ENCODE measurements at regions not wholly inside any gene's neighbourhood (a gene's known extent, or its start where the extent isn't known, plus 50 kb on each side); places are given as distances from the start of the nearest gene placed in this dataset.

DNA sequence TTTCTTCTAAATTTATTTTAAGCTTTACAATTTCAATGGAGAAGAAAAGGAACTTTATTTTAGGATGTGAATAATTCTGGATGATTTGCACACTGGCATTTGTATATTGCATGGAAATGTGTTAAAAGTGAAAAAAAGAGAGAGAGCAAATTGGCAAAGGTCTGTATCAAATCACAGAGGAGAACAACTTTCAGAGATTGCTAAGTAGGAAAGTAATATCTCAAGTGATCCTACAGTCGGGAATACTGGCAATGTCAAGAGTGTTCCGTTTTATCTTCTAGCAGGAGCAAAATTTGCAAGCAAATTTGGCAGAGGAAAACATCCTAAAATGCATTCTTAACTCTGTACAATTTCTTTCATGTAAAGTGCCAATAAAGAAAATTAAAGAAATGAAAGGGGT is 97.1 kb upstream of the TMC3 start:
- TF ChIP-seq, protein P1, sequence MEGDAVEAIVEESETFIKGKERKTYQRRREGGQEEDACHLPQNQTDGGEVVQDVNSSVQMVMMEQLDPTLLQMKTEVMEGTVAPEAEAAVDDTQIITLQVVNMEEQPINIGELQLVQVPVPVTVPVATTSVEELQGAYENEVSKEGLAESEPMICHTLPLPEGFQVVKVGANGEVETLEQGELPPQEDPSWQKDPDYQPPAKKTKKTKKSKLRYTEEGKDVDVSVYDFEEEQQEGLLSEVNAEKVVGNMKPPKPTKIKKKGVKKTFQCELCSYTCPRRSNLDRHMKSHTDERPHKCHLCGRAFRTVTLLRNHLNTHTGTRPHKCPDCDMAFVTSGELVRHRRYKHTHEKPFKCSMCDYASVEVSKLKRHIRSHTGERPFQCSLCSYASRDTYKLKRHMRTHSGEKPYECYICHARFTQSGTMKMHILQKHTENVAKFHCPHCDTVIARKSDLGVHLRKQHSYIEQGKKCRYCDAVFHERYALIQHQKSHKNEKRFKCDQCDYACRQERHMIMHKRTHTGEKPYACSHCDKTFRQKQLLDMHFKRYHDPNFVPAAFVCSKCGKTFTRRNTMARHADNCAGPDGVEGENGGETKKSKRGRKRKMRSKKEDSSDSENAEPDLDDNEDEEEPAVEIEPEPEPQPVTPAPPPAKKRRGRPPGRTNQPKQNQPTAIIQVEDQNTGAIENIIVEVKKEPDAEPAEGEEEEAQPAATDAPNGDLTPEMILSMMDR (conservative IDR thresholded peaks at IDR 0.05) = no peak
- TF ChIP-seq ZFX (IDR thresholded peaks at IDR 0.05) = no peak
- no peak overlapping the region for H3K27ac ChIP-seq

DNA sequence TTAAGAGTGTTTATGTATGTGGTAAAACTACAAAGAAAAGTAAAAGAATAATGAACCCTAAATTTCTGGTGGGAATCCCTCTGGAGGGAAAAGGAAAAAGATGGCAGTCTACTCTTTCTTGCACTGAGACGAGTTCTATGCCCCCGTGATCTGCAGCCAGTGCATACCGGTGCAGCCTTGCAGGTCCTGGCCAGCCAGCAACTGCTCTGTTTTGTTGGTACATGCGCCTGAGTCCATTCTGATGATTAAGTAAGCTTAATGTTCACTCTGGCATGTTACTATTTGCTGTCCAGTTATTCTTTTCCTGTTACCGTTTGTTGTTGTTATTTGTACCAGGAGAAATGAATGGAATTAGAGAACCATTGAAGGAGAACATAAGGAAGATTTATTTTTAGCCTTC is 95.1 kb upstream of the TMC3 start:
- TF ChIP-seq ZFX (IDR thresholded peaks at IDR 0.05) = no peak
- TF ChIP-seq, protein P1 (conservative IDR thresholded peaks at IDR 0.05) = no peak
- no peak overlapping the region for H3K27ac ChIP-seq

DNA sequence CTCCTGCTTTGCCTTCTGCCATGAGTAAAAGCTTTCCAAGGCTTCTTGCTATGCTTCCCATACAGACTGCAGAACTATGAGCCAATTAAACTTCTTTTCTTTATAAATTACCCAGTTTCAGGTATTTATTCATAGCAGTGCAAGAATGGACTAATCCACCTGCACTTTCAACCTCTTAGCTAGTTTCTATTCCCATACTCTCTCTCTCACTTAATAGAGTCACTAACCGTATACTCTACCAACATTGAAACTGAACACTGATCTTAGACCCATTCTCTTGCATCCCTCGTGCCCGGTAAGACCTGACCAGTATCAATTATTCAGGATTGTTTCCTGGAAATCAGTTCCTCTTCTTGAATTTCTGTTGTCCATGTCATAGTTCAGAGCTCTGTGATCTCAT is 92.7 kb upstream of the TMC3 start:
- TF ChIP-seq, protein P1 (conservative IDR thresholded peaks at IDR 0.05) = no peak
- no peak for TF ChIP-seq ZFX (IDR thresholded peaks at IDR 0.05)
- no peak overlapping the region for H3K27ac ChIP-seq

DNA sequence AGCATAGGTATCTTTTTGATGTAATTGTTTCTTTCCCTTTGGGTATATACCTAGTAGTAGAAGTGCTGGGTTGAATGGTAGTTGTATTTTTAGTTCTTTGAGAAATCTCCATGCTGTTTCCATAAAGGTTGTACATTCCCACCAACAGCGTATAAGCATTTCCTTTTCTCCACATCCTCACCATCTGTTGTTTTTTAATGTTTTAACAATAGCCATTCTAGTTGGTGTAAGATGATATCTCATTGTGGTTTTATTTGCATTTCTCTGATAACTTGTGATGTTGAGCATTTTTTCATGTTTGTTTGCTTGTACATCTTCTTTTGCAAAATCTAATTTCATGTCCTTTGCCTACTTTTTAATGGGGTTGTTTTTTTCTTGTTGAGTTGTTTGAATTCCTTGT is 80.0 kb upstream of the TMC3 start:
- no peak overlapping the region for H3K27ac ChIP-seq
- TF ChIP-seq, protein P1 (conservative IDR thresholded peaks at IDR 0.05) = no peak
- no peak for TF ChIP-seq ZFX (IDR thresholded peaks at IDR 0.05)

DNA sequence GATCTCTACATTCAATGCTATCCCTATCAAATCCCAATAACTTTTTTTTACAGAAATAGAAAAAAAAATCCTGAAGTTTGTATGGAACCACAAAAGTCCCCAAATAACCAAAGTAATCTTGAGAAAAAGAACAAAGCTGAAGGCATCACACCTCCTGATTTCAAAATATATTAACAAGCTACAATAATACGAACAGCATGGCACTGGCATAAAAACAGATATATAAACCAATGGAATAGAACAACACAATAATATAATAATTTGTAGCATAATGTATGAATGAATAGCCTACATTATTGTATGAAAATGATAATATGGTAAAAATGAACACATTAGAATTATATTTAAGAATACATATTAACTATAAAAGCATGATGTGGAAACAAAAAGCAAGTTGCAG is 76.7 kb upstream of the TMC3 start:
- TF ChIP-seq, protein P1 (conservative IDR thresholded peaks at IDR 0.05) = no peak
- no peak for TF ChIP-seq ZFX (IDR thresholded peaks at IDR 0.05)
- H3K27ac ChIP-seq = no peak overlapping the region

DNA sequence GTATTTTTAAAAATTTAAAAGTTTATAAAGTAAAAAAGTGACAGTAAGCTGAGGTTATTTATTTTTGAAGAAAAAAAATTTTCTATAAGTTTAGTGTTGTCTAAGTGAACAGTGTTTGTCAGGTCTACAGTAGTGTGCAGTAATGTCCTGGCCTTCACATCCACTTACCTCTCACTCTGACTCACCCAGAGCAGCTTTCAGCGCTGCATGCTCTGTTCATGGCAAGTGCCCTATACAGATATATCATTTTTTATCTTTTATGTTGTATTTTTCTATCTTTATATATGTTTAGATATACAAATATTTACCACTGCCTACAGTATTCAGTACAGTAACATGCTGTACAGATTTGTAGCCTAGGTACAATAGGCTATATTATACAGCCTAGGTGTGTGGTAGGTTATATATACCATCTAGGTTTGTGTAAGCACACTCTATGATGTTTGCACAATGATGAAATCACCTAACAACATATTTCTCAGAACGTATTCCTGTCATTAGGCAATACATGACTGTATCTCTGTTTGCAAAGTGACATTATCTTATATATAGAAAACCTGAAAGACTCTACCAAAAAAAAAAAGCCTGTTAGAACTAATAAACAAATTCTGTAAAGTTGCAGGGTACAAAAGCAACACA is 75.9 kb upstream of the TMC3 start:
- TF ChIP-seq, protein P1 (conservative IDR thresholded peaks at IDR 0.05) = no peak
- no peak for TF ChIP-seq ZFX (IDR thresholded peaks at IDR 0.05)
- H3K27ac ChIP-seq = no peak overlapping the region

DNA sequence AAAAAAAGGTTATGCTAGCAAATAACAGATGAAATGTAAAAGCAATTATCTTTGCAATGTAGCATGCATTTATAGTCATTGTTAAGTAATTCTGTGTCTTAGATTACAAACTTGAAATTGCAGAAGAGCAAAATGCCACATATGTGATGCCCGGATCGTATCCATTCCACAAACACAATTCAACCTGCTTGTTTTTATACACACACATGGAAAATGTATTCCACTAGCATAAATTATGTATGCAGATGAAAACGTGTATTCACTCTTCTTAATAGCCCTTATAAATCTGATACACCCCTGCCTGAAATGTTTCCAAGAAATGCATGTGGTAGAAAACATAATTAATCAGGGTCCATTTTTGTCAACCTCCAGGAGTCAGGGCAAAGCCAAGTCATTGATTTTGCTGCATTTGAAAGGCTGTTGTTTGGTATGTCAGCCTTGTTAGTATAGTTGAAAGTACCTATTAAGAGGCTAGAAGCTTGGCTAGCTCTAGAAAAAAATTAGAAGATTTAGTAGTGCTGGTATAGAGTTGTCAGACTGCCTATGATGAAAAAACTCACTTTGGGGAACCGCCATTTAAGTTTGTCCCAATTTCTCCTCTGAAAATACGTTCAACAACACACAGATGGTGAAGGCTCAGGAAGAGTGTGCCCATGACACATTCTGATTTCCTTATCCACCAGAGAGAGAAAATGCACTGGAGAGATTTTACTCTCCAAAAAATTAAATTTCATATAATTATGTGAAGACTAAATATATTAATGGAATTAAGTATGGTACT is 69.2 kb upstream of the TMC3 start:
- H3K27ac ChIP-seq = no peak overlapping the region
- TF ChIP-seq, protein P1 (conservative IDR thresholded peaks at IDR 0.05) = no peak
- TF ChIP-seq ZFX (IDR thresholded peaks at IDR 0.05) = no peak

Data from C4-2B (cell line).